ENCODE measurements at regions not wholly inside any gene's neighbourhood (a gene's known extent, or its start where the extent isn't known, plus 50 kb on each side); places are given as distances from the start of the nearest gene placed in this dataset.

DNA sequence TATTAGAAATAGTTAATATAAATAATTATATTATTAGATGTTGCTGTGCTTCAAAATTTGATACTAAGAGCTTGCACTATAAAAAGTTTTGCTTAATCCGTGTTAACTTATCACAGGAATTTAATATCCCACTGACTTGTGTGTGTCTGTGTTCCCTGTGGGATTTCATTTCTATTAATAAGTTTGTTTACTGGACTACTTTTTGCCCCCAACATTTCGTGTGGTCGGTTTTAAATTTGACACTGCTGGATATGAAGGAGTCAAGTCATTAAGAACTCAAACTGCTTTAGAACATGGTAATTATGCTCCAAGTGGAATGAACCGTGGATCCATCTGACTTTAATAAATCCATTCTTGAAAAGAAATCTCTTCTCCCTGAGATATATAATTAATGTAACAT lies 182.2 kb upstream of the NUDT4 start:
- no peak for TF ChIP-seq GATA3 (IDR thresholded peaks at IDR 0.05; ENCODE audit: low read depth, low read length)
- TF ChIP-seq GATA2 (IDR thresholded peaks at IDR 0.05; ENCODE audit: low read depth, low read length) = no peak

All from SH-SY5Y (cell line).